ENCODE measurements at regions not wholly inside any gene's neighbourhood (a gene's known extent, or its start where the extent isn't known, plus 50 kb on each side); places are given as distances from the start of the nearest gene placed in this dataset.

DNA sequence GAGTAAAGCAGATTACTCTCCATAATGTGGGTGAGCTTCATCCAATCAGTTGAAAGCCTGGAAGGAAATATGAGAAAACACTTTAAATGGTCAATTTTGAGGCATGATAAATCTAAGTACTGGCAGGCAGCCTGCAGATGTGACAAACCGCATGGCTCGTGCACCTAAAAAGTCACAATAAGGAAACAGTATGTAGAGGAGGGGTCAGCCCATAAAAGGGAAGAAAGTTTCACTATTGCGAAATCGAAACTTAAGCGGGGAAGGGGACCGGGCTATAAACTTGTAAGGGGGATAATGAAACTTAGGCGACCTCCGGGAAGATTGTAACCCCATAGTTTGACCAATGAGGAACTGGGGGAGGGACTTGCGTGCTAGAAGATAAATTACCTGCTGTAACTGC, 109.8 kb downstream of the PLPPR4 start:
- H4K8ac ChIP-seq (ENCODE audit: extremely low read depth, insufficient read depth, low read length): no peak overlapping the region
- no peak overlapping the region for H3K27ac ChIP-seq (ENCODE audit: low read depth, low read length)
- no peaks in the 10 kb centered on the region for H3K4me1 ChIP-seq (replicated peaks in 1 of 4; ENCODE audit: control insufficient read depth in 3 of 4, insufficient read depth in 4 of 4, low read length in 3 of 4)
- TF ChIP-seq, protein P1, sequence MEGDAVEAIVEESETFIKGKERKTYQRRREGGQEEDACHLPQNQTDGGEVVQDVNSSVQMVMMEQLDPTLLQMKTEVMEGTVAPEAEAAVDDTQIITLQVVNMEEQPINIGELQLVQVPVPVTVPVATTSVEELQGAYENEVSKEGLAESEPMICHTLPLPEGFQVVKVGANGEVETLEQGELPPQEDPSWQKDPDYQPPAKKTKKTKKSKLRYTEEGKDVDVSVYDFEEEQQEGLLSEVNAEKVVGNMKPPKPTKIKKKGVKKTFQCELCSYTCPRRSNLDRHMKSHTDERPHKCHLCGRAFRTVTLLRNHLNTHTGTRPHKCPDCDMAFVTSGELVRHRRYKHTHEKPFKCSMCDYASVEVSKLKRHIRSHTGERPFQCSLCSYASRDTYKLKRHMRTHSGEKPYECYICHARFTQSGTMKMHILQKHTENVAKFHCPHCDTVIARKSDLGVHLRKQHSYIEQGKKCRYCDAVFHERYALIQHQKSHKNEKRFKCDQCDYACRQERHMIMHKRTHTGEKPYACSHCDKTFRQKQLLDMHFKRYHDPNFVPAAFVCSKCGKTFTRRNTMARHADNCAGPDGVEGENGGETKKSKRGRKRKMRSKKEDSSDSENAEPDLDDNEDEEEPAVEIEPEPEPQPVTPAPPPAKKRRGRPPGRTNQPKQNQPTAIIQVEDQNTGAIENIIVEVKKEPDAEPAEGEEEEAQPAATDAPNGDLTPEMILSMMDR (IDR thresholded peaks at IDR 0.05; ENCODE audit: control extremely low read depth in 1 of 3, insufficient read depth in 1 of 3, low read depth in 1 of 3, low read length in 3 of 3): no peak
- TF ChIP-seq ZNF274 (IDR thresholded peaks at IDR 0.05; ENCODE audit: borderline replicate concordance, extremely low read depth, low read length) (no peak), KDM4A (IDR thresholded peaks at IDR 0.05; ENCODE audit: low read depth, low read length, severe bottlenecking) (no peak), YY1 (IDR thresholded peaks at IDR 0.05; ENCODE audit: low read depth, low read length) (no peak), CEBPB (IDR thresholded peaks at IDR 0.05; ENCODE audit: low read depth, low read length) (peak; percentile 90), SIX5 (IDR thresholded peaks at IDR 0.05; ENCODE audit: low read depth, low read length) (no peak)
- no peak overlapping the region for H3K9ac ChIP-seq (replicated peaks in 1 of 4; ENCODE audit: extremely low read depth in 1 of 4, low read depth in 3 of 4, low read length in 3 of 4)
- H3K23me2 ChIP-seq (ENCODE audit: low read depth, low read length): no peaks in the 10 kb centered on the region
- no peak overlapping the region for H3K56ac ChIP-seq (replicated peaks; ENCODE audit: insufficient read length, low read depth, low read length)
- H4K20me1 ChIP-seq (replicated peaks in 1 of 2; ENCODE audit: control insufficient read depth in 1 of 2, insufficient read depth in 2 of 2, low read length in 2 of 2): no peaks in the 10 kb centered on the region
- no peak overlapping the region for H2BK12ac ChIP-seq (ENCODE audit: low read depth, low read length)
- H4K91ac ChIP-seq (replicated peaks; ENCODE audit: insufficient read length, low read length): no peak overlapping the region
- no peaks in the 10 kb centered on the region for H3K79me1 ChIP-seq (ENCODE audit: low read depth, low read length)
- FAIRE-seq (no peak), DNase-seq (ENCODE audit: low read depth in 1 of 2, low spot score in 2 of 2) (no peak)
- no peak overlapping the region for H2BK5ac ChIP-seq (ENCODE audit: low read depth, low read length)
- no peak overlapping the region for H3K4ac ChIP-seq (replicated peaks; ENCODE audit: insufficient read length, low read depth, low read length)
- H3K27me3 ChIP-seq (replicated peaks in 1 of 4; ENCODE audit: control insufficient read depth in 3 of 4, extremely low read depth in 1 of 4, insufficient read depth in 3 of 4, low read length in 3 of 4): no peaks in the 10 kb centered on the region
- H2BK15ac ChIP-seq (ENCODE audit: low read length): no peak overlapping the region
- no peaks in the 10 kb centered on the region for H3K79me2 ChIP-seq (ENCODE audit: control insufficient read depth in 1 of 2, insufficient read depth in 2 of 2, low read length in 2 of 2)
- no peaks in the 10 kb centered on the region for H3K36me3 ChIP-seq (ENCODE audit: control insufficient read depth in 2 of 4, insufficient read depth in 4 of 4, low read length in 3 of 4)
- no peak overlapping the region for H3K14ac ChIP-seq (ENCODE audit: insufficient read length)
- H2AK5ac ChIP-seq (ENCODE audit: low read depth, low read length): no peak overlapping the region
- H3K23ac ChIP-seq (ENCODE audit: insufficient read length): no peak overlapping the region
- H4K5ac ChIP-seq (ENCODE audit: insufficient read length, low read depth, low read length): no peak overlapping the region
- WGBS, 2 experiments (ENCODE audit: extremely low coverage in 1 of 2, insufficient coverage in 1 of 2, insufficient read length in 1 of 2, insufficient replicate concordance in 2 of 2, low coverage in 1 of 2, low lambda C conversion rate in 2 of 2, missing lambda C conversion rate in 1 of 2): 89% methylated on average over 9 of the region's 9 CpGs; no CpG with 5 or more reads in 1 of the 2 experiments
- POLR2A ChIA-PET (ENCODE audit: partially characterized antibody): no interaction called here
- H3K18ac ChIP-seq (ENCODE audit: extremely low read depth, low read length): no peak overlapping the region
- CTCF ChIA-PET (ENCODE audit: partially characterized antibody): interaction anchor here (0.7 to 1.0 kb wide), 2 partner anchors 9 to 55 kb away, joined by 3 read pairs; no protein-coding TSS in a partner anchor
- H3K9me3 ChIP-seq (ENCODE audit: insufficient read depth in 2 of 2, low read depth in 1 of 2, low read length in 1 of 2): no peaks in the 10 kb centered on the region
- H2BK20ac ChIP-seq (ENCODE audit: low read length): no peak overlapping the region
- peak overlapping the region; percentile 21; the same call in 1 of the 2 replicates for H2AFZ ChIP-seq (ENCODE audit: low read length)
- H3K4me2 ChIP-seq (ENCODE audit: insufficient read depth in 1 of 2, low read depth in 2 of 2, low read length in 2 of 2): no peak overlapping the region
- H2BK120ac ChIP-seq (replicated peaks; ENCODE audit: low read depth, low read length): no peak overlapping the region
- no peak overlapping the region for H3K4me3 ChIP-seq (ENCODE audit: extremely low read depth in 1 of 4, insufficient read depth in 2 of 4, low read depth in 3 of 4, low read length in 4 of 4)
